Lower leg skin (tissue), 3 donors: ENCODE measurements at regions not wholly inside any gene's neighbourhood (a gene's known extent, or its start where the extent isn't known, plus 50 kb on each side); places are given as distances from the start of the nearest gene placed in this dataset.

Source experiments
- POLR2A ChIP-seq, 2 donors: fragments of 450-650 bp; IDR thresholded peaks; one replicate each; pipeline ENCODE4 v1.6.1; 2016 to 2017; ENCODE audit warnings: antibody characterized with exemption in 2 of 2, mild to moderate bottlenecking in 1 of 2, moderate library complexity in 1 of 2
- TF ChIP-seq, protein P1 (sequence below), 3 donors: fragments of 450-650 bp; IDR thresholded peaks; one replicate each; pipeline ENCODE4 v1.5.1; 2016; ENCODE audit warnings: antibody characterized with exemption in 3 of 3, mild to moderate bottlenecking in 3 of 3, moderate library complexity in 2 of 3

DNA sequence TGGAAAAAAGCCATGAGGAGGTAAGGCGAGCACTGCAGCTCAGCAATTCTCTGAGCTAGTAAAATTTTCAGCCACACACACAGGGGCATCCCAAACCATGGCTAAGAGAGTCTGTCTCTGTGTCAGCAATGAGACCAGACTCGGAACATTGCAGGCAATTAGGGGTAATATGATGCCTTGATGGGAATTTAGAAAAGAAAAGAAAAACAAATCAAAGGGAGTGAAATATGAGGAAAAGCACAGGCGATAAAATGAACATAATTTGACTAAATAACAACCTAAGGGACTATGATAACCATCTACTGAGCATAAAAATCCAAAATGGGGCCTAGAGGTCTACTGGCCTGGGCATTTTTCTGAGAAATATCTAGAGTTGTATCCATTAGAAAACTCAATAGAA is 546.0 kb upstream of the PSMD7 start:
- no peak for TF ChIP-seq POLR2A (IDR thresholded peaks at IDR 0.05)
- TF ChIP-seq, protein P1, sequence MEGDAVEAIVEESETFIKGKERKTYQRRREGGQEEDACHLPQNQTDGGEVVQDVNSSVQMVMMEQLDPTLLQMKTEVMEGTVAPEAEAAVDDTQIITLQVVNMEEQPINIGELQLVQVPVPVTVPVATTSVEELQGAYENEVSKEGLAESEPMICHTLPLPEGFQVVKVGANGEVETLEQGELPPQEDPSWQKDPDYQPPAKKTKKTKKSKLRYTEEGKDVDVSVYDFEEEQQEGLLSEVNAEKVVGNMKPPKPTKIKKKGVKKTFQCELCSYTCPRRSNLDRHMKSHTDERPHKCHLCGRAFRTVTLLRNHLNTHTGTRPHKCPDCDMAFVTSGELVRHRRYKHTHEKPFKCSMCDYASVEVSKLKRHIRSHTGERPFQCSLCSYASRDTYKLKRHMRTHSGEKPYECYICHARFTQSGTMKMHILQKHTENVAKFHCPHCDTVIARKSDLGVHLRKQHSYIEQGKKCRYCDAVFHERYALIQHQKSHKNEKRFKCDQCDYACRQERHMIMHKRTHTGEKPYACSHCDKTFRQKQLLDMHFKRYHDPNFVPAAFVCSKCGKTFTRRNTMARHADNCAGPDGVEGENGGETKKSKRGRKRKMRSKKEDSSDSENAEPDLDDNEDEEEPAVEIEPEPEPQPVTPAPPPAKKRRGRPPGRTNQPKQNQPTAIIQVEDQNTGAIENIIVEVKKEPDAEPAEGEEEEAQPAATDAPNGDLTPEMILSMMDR (IDR thresholded peaks at IDR 0.05): no peak
